Uterus (tissue), 3 donors: ENCODE measurements at regions not wholly inside any gene's neighbourhood (a gene's known extent, or its start where the extent isn't known, plus 50 kb on each side); places are given as distances from the start of the nearest gene placed in this dataset.

ENCODE experiments used
- DNase-seq, 2 donors: peaks; one replicate each; pipeline ENCODE4 v3.0.0-alpha.2; 2019 to 2020
- H3K27ac ChIP-seq, 2 donors: fragments of 200-600 bp; sonication (generic); 1 replicate in 1 of 2; 2 replicates in 1 of 2; pipeline ENCODE4 v1.5.1; 2016 to 2018
- H3K27me3 ChIP-seq, 2 donors: fragments of 200-600 bp; sonication (generic); one replicate each; pipeline ENCODE4 v1.5.1; 2018 to 2019; ENCODE audit warnings: control low read depth in 1 of 2
- H3K36me3 ChIP-seq, 2 donors: fragments of 200-600 bp; sonication (generic); one replicate each; pipeline ENCODE4 v1.5.1; 2019; ENCODE audit warnings: control low read depth in 1 of 2
- H3K4me1 ChIP-seq, 2 donors: fragments of 200-600 bp; sonication (generic); one replicate each; pipeline ENCODE4 v1.5.1; 2018 to 2019; ENCODE audit warnings: control low read depth in 1 of 2
- H3K4me3 ChIP-seq, 2 donors: fragments of 200-600 bp; sonication (generic); 1 replicate in 1 of 2; 2 replicates in 1 of 2; pipeline ENCODE4 v1.5.1; 2018 to 2019; ENCODE audit warnings: mild to moderate bottlenecking in 1 of 2
- H3K9me3 ChIP-seq, 2 donors: fragments of 200-600 bp; sonication (generic); one replicate each; pipeline ENCODE4 v1.5.1; 2019; ENCODE audit warnings: control low read depth in 1 of 2
- POLR2A ChIP-seq, 2 donors: fragments of 450-650 bp; IDR thresholded peaks; one replicate each; pipeline ENCODE4 v1.6.1; 2016; ENCODE audit warnings: antibody characterized with exemption in 2 of 2, mild to moderate bottlenecking in 1 of 2, moderate library complexity in 1 of 2
- intact Hi-C: fragments of 100-400 bp; cut with DNase I; formaldehyde crosslinking; loops from one replicate; pipeline ENCODE4 v1.15.1; 2023; ENCODE audit warnings: low total_unique reads
- TF ChIP-seq, protein P1 (sequence below), 4 experiments: fragments of 200-600 bp in 2 of 4; fragments of 450-650 bp in 2 of 4; sonication (generic) in 2 of 4; IDR thresholded peaks; one replicate each; pipeline ENCODE4 v1.5.1; 2016 to 2019; ENCODE audit warnings: antibody characterized with exemption in 4 of 4, mild to moderate bottlenecking in 2 of 4, moderate library complexity in 1 of 4
- donor health status: DM: yes; HTN: yes; CAD: no.

DNA sequence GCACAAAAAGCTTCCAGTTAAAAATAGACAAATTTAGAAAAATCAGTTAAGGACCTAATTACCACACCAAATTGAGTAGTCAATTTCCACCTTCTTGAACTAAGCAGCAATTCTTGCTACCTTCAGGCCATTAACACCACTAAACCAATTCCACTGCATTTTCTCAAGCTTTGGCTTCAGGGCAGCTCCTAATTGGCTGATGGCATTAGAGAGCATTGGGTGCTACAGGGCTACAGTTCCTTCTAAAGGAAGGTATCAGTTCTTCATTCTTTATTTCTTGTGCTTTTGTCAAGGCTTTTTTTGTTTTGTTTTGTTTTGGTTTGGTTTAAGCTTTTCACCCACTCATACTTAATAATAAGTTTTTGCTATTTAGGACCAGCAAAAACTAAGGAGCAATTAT is 90.2 kb upstream of the FAM241A start:
- Histone ChIP-seq H3K9me3 (no peaks in the 10 kb centered on the region), H3K27ac (no peak overlapping the region), H3K27me3 (no peaks in the 10 kb centered on the region), H3K36me3 (no peaks in the 10 kb centered on the region), H3K4me1 (no peaks in the 10 kb centered on the region), H3K4me3 (no peak overlapping the region)
- intact Hi-C loops, result no loop called here
- no peak for DNase-seq
- no peak for TF ChIP-seq POLR2A (IDR thresholded peaks at IDR 0.05)
- TF ChIP-seq, protein P1, sequence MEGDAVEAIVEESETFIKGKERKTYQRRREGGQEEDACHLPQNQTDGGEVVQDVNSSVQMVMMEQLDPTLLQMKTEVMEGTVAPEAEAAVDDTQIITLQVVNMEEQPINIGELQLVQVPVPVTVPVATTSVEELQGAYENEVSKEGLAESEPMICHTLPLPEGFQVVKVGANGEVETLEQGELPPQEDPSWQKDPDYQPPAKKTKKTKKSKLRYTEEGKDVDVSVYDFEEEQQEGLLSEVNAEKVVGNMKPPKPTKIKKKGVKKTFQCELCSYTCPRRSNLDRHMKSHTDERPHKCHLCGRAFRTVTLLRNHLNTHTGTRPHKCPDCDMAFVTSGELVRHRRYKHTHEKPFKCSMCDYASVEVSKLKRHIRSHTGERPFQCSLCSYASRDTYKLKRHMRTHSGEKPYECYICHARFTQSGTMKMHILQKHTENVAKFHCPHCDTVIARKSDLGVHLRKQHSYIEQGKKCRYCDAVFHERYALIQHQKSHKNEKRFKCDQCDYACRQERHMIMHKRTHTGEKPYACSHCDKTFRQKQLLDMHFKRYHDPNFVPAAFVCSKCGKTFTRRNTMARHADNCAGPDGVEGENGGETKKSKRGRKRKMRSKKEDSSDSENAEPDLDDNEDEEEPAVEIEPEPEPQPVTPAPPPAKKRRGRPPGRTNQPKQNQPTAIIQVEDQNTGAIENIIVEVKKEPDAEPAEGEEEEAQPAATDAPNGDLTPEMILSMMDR (IDR thresholded peaks at IDR 0.05), result no peak

DNA sequence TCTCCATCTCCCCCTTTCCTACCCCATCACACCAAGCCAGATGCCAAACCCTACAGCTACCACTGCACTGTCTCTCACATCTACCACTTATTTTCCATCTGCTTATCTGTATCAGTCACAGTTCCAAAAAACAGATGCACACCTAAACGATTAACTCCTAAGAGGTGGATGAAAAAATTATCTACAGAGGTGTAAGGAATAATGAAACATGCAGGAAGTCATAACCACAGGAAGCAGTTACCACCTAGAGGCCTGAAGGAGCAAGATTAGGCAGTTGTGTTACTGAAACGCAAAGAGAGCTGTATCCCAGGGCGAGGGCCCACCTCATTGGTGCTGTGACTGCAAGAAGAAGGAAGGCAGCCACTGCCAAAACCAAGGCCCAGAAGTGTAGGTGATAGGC is 87.8 kb upstream of the FAM241A start:
- Histone ChIP-seq H3K27ac (no peak overlapping the region), H3K27me3 (no peaks in the 10 kb centered on the region), H3K9me3 (no peaks in the 10 kb centered on the region), H3K4me3 (no peak overlapping the region), H3K36me3 (no peaks in the 10 kb centered on the region), H3K4me1 (no peaks in the 10 kb centered on the region)
- no peak for DNase-seq
- intact Hi-C loops, result no loop called here
- TF ChIP-seq POLR2A (IDR thresholded peaks at IDR 0.05), result no peak
- TF ChIP-seq, protein P1 (IDR thresholded peaks at IDR 0.05), result no peak

DNA sequence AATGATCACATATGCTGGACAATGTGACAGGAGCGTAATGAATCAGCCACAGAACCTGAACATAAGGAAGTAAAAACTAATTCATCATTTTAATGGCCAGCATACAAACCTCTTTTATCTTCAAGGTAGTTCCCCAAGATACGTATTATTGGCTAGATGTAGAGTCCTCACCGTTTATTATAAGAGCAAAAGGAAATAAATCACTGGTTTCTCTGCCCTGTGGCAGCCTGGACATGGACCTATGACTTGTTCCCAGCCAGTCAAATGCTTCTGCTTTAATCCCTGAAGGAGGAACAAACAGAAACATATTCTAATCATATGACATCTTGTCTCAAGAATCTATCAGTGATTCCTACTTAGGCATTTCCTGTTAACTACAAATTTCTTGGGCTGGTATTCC is 86.8 kb upstream of the FAM241A start:
- Histone ChIP-seq H3K4me3 (no peak overlapping the region), H3K27me3 (no peaks in the 10 kb centered on the region), H3K9me3 (no peaks in the 10 kb centered on the region), H3K36me3 (no peaks in the 10 kb centered on the region), H3K4me1 (no peaks in the 10 kb centered on the region), H3K27ac (no peak overlapping the region)
- intact Hi-C loops, result no loop called here
- no peak for DNase-seq
- TF ChIP-seq, protein P1 (IDR thresholded peaks at IDR 0.05), result no peak
- TF ChIP-seq POLR2A (IDR thresholded peaks at IDR 0.05), result no peak

DNA sequence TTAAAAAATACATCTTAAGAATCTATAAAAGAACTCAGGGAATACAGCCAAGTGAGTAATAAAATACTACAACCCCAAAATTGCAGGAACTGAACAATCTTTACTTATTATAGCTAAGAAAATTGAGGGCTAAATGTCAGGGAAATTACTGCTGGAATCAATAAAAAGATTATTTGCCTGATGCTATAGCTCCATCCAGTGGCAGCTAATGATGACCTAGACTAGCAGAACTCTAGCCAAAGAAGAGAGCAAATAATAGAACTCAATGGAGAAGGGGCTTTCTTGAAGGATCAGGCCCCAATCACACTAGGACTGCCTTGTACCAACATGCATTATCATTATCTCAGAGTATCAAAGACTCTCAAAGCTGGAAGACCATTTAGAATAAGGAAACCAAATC is 85.0 kb upstream of the FAM241A start:
- TF ChIP-seq POLR2A (IDR thresholded peaks at IDR 0.05), result no peak
- TF ChIP-seq, protein P1 (IDR thresholded peaks at IDR 0.05), result peak in 1 of 4 experiments; percentile 8
- intact Hi-C loops, result no loop called here
- DNase-seq, result no peak

GRCh38 chr4:112061207-112061817 is 83.9 kb upstream of the FAM241A start:
- DNase-seq, result no peak
- Histone ChIP-seq H3K4me1 (no peaks in the 10 kb centered on the region), H3K27ac (no peak overlapping the region), H3K36me3 (no peaks in the 10 kb centered on the region), H3K27me3 (no peaks in the 10 kb centered on the region), H3K9me3 (no peaks in the 10 kb centered on the region), H3K4me3 (no peak overlapping the region)
- intact Hi-C loops, result no loop called here
- no peak for TF ChIP-seq POLR2A (IDR thresholded peaks at IDR 0.05)
- TF ChIP-seq, protein P1 (IDR thresholded peaks at IDR 0.05), result no peak

More for the DNA sequence above, 85.0 kb upstream of the FAM241A start:
- no peaks in the 10 kb centered on the region for H3K9me3 ChIP-seq
- H3K36me3 ChIP-seq, result no peaks in the 10 kb centered on the region
- no peaks in the 10 kb centered on the region for H3K4me1 ChIP-seq
- no peak overlapping the region for H3K4me3 ChIP-seq
- H3K27ac ChIP-seq, result no peak overlapping the region
- no peaks in the 10 kb centered on the region for H3K27me3 ChIP-seq
